ENCODE measurements at regions not wholly inside any gene's neighbourhood (a gene's known extent, or its start where the extent isn't known, plus 50 kb on each side); places are given as distances from the start of the nearest gene placed in this dataset.

DNA sequence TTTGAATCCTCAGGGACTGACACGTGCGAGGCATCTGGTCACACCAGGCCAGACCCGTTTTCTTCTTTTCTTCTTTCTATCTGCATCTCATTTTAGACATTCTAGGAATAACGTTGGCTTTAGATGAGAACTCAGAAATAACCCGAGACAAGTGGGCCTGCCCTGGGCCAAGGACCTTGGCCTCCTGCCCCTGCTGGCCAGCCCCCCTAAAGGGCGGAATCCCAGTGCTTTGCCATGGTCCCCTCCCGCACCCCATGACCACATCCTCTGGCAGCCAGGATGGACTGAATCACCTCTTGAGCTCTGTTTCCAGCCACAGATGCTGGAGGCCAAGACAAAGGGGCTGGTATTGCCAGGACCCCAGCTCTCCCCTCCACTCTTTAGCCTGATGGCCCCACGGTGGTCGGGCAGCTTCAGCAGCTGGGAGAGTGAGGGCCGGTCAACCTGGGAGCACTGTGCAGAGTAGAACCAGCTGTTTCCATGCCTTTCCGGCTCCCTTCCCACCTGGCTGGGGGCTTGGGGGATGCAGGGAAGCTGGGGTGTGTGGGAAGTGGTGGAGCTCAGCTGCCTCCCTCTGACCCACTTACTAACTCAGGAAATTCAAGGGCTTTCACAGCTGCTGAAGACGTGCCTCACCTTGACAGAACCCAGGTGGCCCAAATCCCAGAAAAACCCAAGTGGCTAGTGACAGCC is 190.9 kb downstream of the FAM43A start:
- CTCF ChIA-PET, result no interaction called here
- DNase-seq (ENCODE audit: low read depth, low spot score) (no peak), ATAC-seq (no peak)
- Histone ChIP-seq H3K36me3 (ENCODE audit: control insufficient read depth, insufficient read depth, low read length) (no peaks in the 10 kb centered on the region), H3K4me3 (ENCODE audit: low read depth in 2 of 2, low read length in 2 of 2) (no peak overlapping the region), H3K9me3 (ENCODE audit: control insufficient read depth, insufficient read depth, low read depth, low read length) (no peaks in the 10 kb centered on the region), H3K27ac (ENCODE audit: low read length) (no peak overlapping the region), H3K27me3 (ENCODE audit: control insufficient read depth, insufficient read depth, low read length) (no peaks in the 10 kb centered on the region), H3K4me1 (ENCODE audit: control insufficient read depth, insufficient read depth, low read length) (peaks cover 16% of the 10 kb centered on the region)
- TF ChIP-seq CTCF (IDR thresholded peaks at IDR 0.05) (no peak), POLR2AphosphoS5 (IDR thresholded peaks at IDR 0.05; ENCODE audit: low read depth, low read length) (no peak), TCF7L2 (IDR thresholded peaks at IDR 0.05; ENCODE audit: low read depth, low read length) (no peak), SIN3A (IDR thresholded peaks at IDR 0.05; ENCODE audit: borderline replicate concordance, insufficient read depth, low read depth, low read length) (no peak)
- TF ChIP-seq, protein P1, sequence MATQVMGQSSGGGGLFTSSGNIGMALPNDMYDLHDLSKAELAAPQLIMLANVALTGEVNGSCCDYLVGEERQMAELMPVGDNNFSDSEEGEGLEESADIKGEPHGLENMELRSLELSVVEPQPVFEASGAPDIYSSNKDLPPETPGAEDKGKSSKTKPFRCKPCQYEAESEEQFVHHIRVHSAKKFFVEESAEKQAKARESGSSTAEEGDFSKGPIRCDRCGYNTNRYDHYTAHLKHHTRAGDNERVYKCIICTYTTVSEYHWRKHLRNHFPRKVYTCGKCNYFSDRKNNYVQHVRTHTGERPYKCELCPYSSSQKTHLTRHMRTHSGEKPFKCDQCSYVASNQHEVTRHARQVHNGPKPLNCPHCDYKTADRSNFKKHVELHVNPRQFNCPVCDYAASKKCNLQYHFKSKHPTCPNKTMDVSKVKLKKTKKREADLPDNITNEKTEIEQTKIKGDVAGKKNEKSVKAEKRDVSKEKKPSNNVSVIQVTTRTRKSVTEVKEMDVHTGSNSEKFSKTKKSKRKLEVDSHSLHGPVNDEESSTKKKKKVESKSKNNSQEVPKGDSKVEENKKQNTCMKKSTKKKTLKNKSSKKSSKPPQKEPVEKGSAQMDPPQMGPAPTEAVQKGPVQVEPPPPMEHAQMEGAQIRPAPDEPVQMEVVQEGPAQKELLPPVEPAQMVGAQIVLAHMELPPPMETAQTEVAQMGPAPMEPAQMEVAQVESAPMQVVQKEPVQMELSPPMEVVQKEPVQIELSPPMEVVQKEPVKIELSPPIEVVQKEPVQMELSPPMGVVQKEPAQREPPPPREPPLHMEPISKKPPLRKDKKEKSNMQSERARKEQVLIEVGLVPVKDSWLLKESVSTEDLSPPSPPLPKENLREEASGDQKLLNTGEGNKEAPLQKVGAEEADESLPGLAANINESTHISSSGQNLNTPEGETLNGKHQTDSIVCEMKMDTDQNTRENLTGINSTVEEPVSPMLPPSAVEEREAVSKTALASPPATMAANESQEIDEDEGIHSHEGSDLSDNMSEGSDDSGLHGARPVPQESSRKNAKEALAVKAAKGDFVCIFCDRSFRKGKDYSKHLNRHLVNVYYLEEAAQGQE (IDR thresholded peaks at IDR 0.05; ENCODE audit: insufficient read depth in 1 of 2, low read depth in 2 of 2, low read length in 1 of 2), result no peak
- in situ Hi-C loops (cut with HindIII; ENCODE audit: low pct_unique_long_range_greater_than_20kb, low sequenced_read_pairs) (no loop called here), intact Hi-C loops (cut with micrococcal nuclease; ENCODE audit: unreplicated experiment) (loop anchor here (10.0 kb wide), 1 partner anchor 192 kb away; the partner anchor contains the start of gene FAM43A)
- no TSS peak for BruUV-seq (replicated peaks)
- POLR2A ChIA-PET, result interaction anchor here (0.7 kb wide), 1 partner anchor 56 kb away, joined by 6 read pairs; no protein-coding TSS in a partner anchor

GRCh38 chr3:194877291-194878119 is 191.8 kb downstream of the FAM43A start:
- H3K9me3 ChIP-seq (ENCODE audit: control insufficient read depth, insufficient read depth, low read depth, low read length), result no peaks in the 10 kb centered on the region
- H3K27ac ChIP-seq (ENCODE audit: low read length), result no peak overlapping the region
- intact Hi-C loops (cut with micrococcal nuclease; ENCODE audit: unreplicated experiment), result loop anchor here (10.0 kb wide), 1 partner anchor 193 kb away; the partner anchor contains the start of gene FAM43A
- no peaks in the 10 kb centered on the region for H3K36me3 ChIP-seq (ENCODE audit: control insufficient read depth, insufficient read depth, low read length)
- TF ChIP-seq, protein P1 (IDR thresholded peaks at IDR 0.05; ENCODE audit: insufficient read depth in 1 of 2, low read depth in 2 of 2, low read length in 1 of 2), result no peak
- TF ChIP-seq CTCF (IDR thresholded peaks at IDR 0.05) (no peak), SIN3A (IDR thresholded peaks at IDR 0.05; ENCODE audit: borderline replicate concordance, insufficient read depth, low read depth, low read length) (no peak), TCF7L2 (IDR thresholded peaks at IDR 0.05; ENCODE audit: low read depth, low read length) (no peak), POLR2AphosphoS5 (IDR thresholded peaks at IDR 0.05; ENCODE audit: low read depth, low read length) (no peak)
- no peak for ATAC-seq
- POLR2A ChIA-PET, result no interaction called here
- no peak for DNase-seq (ENCODE audit: low read depth, low spot score)
- H3K4me3 ChIP-seq (ENCODE audit: low read depth in 2 of 2, low read length in 2 of 2), result no peak overlapping the region
- H3K4me1 ChIP-seq (ENCODE audit: control insufficient read depth, insufficient read depth, low read length), result peaks cover 6% of the 10 kb centered on the region
- BruUV-seq (replicated peaks), result no TSS peak
- H3K27me3 ChIP-seq (ENCODE audit: control insufficient read depth, insufficient read depth, low read length), result no peaks in the 10 kb centered on the region
- in situ Hi-C loops (cut with HindIII; ENCODE audit: low pct_unique_long_range_greater_than_20kb, low sequenced_read_pairs), result no loop called here
- CTCF ChIA-PET, result interaction anchor here (0.5 kb wide), 1 partner anchor 72 kb away, joined by 3 read pairs; no protein-coding TSS in a partner anchor

Measured in Panc1 (cell line).